Dendritic cell treated with granulocyte-macrophage colony-stimulating factor and Interleukin-4, amounts not matched to agents 40 ng/mL and 50 ng/mL, for 4 days (primary cell): ENCODE measurements at regions not wholly inside any gene's neighbourhood (a gene's known extent, or its start where the extent isn't known, plus 50 kb on each side); places are given as distances from the start of the nearest gene placed in this dataset.

Source experiments
- H3K27ac Mint-ChIP-seq: one replicate; pipeline ENCODE4 v1.8.0; 2022; ENCODE audit warnings: mild to moderate bottlenecking, mixed read lengths
- H3K27me3 Mint-ChIP-seq: one replicate; pipeline ENCODE4 v1.8.0; 2022; ENCODE audit warnings: mild to moderate bottlenecking, mixed read lengths
- H3K36me3 Mint-ChIP-seq: one replicate; pipeline ENCODE4 v1.8.0; 2022; ENCODE audit warnings: low read depth, mixed read lengths
- H3K4me1 Mint-ChIP-seq: one replicate; pipeline ENCODE4 v1.8.0; 2022; ENCODE audit warnings: low read depth, mixed read lengths
- H3K4me3 Mint-ChIP-seq: one replicate; pipeline ENCODE4 v1.8.0; 2022; ENCODE audit warnings: mild to moderate bottlenecking, moderate library complexity, mixed read lengths
- H3K9me3 Mint-ChIP-seq: one replicate; pipeline ENCODE4 v1.8.0; 2022; ENCODE audit warnings: mixed read lengths
- intact Hi-C: fragments of 100-400 bp; cut with micrococcal nuclease; formaldehyde crosslinking; loops from one replicate; pipeline ENCODE4 v1.15.0; 2022

GRCh38 chr13:78827471-78827870, 168.5 kb upstream of the OBI1 start:
- intact Hi-C loops, result no loop called here

GRCh38 chr13:78826936-78827335, 168.0 kb upstream of the OBI1 start:
- no peaks in the 10 kb centered on the region for H3K4me1 Mint-ChIP-seq
- no peaks in the 10 kb centered on the region for H3K9me3 Mint-ChIP-seq
- H3K36me3 Mint-ChIP-seq, result no peaks in the 10 kb centered on the region
- H3K27me3 Mint-ChIP-seq, result no peaks in the 10 kb centered on the region
- no peak overlapping the region for H3K27ac Mint-ChIP-seq
- H3K4me3 Mint-ChIP-seq, result no peak overlapping the region
- intact Hi-C loops, result no loop called here

More at GRCh38 chr13:78827471-78827870, 168.5 kb upstream of the OBI1 start:
- H3K4me3 Mint-ChIP-seq, result no peak overlapping the region
- H3K27me3 Mint-ChIP-seq, result no peaks in the 10 kb centered on the region
- H3K27ac Mint-ChIP-seq, result no peak overlapping the region
- H3K4me1 Mint-ChIP-seq, result no peaks in the 10 kb centered on the region
- no peaks in the 10 kb centered on the region for H3K36me3 Mint-ChIP-seq
- H3K9me3 Mint-ChIP-seq, result no peaks in the 10 kb centered on the region

GRCh38 chr13:78826312-78826711, 167.4 kb upstream of the OBI1 start:
- Mint-ChIP-seq H3K27ac (no peak overlapping the region), H3K4me3 (no peak overlapping the region), H3K27me3 (no peaks in the 10 kb centered on the region), H3K9me3 (no peaks in the 10 kb centered on the region), H3K36me3 (no peaks in the 10 kb centered on the region), H3K4me1 (no peaks in the 10 kb centered on the region)
- intact Hi-C loops, result no loop called here

- no peak overlapping the region for H3K27ac Mint-ChIP-seq
- H3K9me3 Mint-ChIP-seq, result no peaks in the 10 kb centered on the region
- H3K4me3 Mint-ChIP-seq, result no peak overlapping the region
- H3K4me1 Mint-ChIP-seq, result no peaks in the 10 kb centered on the region
- no peaks in the 10 kb centered on the region for H3K27me3 Mint-ChIP-seq
- H3K36me3 Mint-ChIP-seq, result no peaks in the 10 kb centered on the region
- intact Hi-C loops, result no loop called here
Observed at GRCh38 chr13:78820541-78820940, 161.6 kb upstream of the OBI1 start.

- H3K4me3 Mint-ChIP-seq, result no peak overlapping the region
Observed at GRCh38 chr13:78816592-78816991, 157.6 kb upstream of the OBI1 start.

GRCh38 chr13:78816154-78816553, 157.2 kb upstream of the OBI1 start:
- Mint-ChIP-seq H3K27me3 (no peaks in the 10 kb centered on the region), H3K27ac (no peak overlapping the region), H3K9me3 (no peaks in the 10 kb centered on the region), H3K36me3 (no peaks in the 10 kb centered on the region), H3K4me3 (no peak overlapping the region), H3K4me1 (no peaks in the 10 kb centered on the region)
- intact Hi-C loops, result no loop called here

More at GRCh38 chr13:78816592-78816991, 157.6 kb upstream of the OBI1 start:
- Mint-ChIP-seq H3K36me3 (no peaks in the 10 kb centered on the region), H3K27me3 (no peaks in the 10 kb centered on the region), H3K27ac (no peak overlapping the region), H3K4me1 (no peaks in the 10 kb centered on the region), H3K9me3 (no peaks in the 10 kb centered on the region)
- intact Hi-C loops, result no loop called here

- no peak overlapping the region for H3K27ac Mint-ChIP-seq
- no peaks in the 10 kb centered on the region for H3K27me3 Mint-ChIP-seq
- no peaks in the 10 kb centered on the region for H3K4me1 Mint-ChIP-seq
- no peaks in the 10 kb centered on the region for H3K36me3 Mint-ChIP-seq
- peaks cover 6% of the 10 kb centered on the region for H3K9me3 Mint-ChIP-seq
- intact Hi-C loops, result no loop called here
- H3K4me3 Mint-ChIP-seq, result no peak overlapping the region
Observed at GRCh38 chr13:78806457-78806856, 147.5 kb upstream of the OBI1 start.

GRCh38 chr13:78802912-78803311, 144.0 kb upstream of the OBI1 start:
- H3K4me1 Mint-ChIP-seq, result no peaks in the 10 kb centered on the region
- H3K4me3 Mint-ChIP-seq, result no peak overlapping the region
- intact Hi-C loops, result no loop called here
- no peak overlapping the region for H3K27ac Mint-ChIP-seq
- H3K27me3 Mint-ChIP-seq, result no peaks in the 10 kb centered on the region
- H3K36me3 Mint-ChIP-seq, result no peaks in the 10 kb centered on the region
- peaks cover 6% of the 10 kb centered on the region for H3K9me3 Mint-ChIP-seq

GRCh38 chr13:78787190-78787589, 128.2 kb upstream of the OBI1 start:
- H3K9me3 Mint-ChIP-seq, result no peaks in the 10 kb centered on the region
- no peaks in the 10 kb centered on the region for H3K4me1 Mint-ChIP-seq
- peaks cover 3% of the 10 kb centered on the region for H3K27me3 Mint-ChIP-seq
- H3K36me3 Mint-ChIP-seq, result no peaks in the 10 kb centered on the region
- intact Hi-C loops, result no loop called here
- H3K4me3 Mint-ChIP-seq, result no peak overlapping the region
- H3K27ac Mint-ChIP-seq, result no peak overlapping the region

GRCh38 chr13:78786459-78786858, 127.5 kb upstream of the OBI1 start:
- H3K36me3 Mint-ChIP-seq, result no peaks in the 10 kb centered on the region
- no peaks in the 10 kb centered on the region for H3K9me3 Mint-ChIP-seq
- no peaks in the 10 kb centered on the region for H3K4me1 Mint-ChIP-seq
- no peak overlapping the region for H3K27ac Mint-ChIP-seq
- intact Hi-C loops, result no loop called here
- H3K27me3 Mint-ChIP-seq, result peaks cover 3% of the 10 kb centered on the region
- no peak overlapping the region for H3K4me3 Mint-ChIP-seq

- H3K4me3 Mint-ChIP-seq, result no peak overlapping the region
- H3K36me3 Mint-ChIP-seq, result no peaks in the 10 kb centered on the region
- peaks cover 3% of the 10 kb centered on the region for H3K27me3 Mint-ChIP-seq
- no peaks in the 10 kb centered on the region for H3K9me3 Mint-ChIP-seq
- no peaks in the 10 kb centered on the region for H3K4me1 Mint-ChIP-seq
- H3K27ac Mint-ChIP-seq, result no peak overlapping the region
- intact Hi-C loops, result no loop called here
Observed at GRCh38 chr13:78785764-78786163, 126.8 kb upstream of the OBI1 start.

GRCh38 chr13:78784014-78784750, 125.2 kb upstream of the OBI1 start:
- intact Hi-C loops, result no loop called here
- Mint-ChIP-seq H3K4me1 (no peaks in the 10 kb centered on the region), H3K4me3 (no peak overlapping the region), H3K9me3 (no peaks in the 10 kb centered on the region), H3K27ac (no peak overlapping the region), H3K36me3 (no peaks in the 10 kb centered on the region), H3K27me3 (peaks cover 3% of the 10 kb centered on the region)

- H3K36me3 Mint-ChIP-seq, result no peaks in the 10 kb centered on the region
- no peak overlapping the region for H3K4me3 Mint-ChIP-seq
- H3K27me3 Mint-ChIP-seq, result no peaks in the 10 kb centered on the region
- intact Hi-C loops, result no loop called here
- H3K4me1 Mint-ChIP-seq, result no peaks in the 10 kb centered on the region
- H3K27ac Mint-ChIP-seq, result no peak overlapping the region
- H3K9me3 Mint-ChIP-seq, result no peaks in the 10 kb centered on the region
Observed at GRCh38 chr13:78780708-78781107, 121.8 kb upstream of the OBI1 start.

GRCh38 chr13:78779608-78780007, 120.7 kb upstream of the OBI1 start:
- Mint-ChIP-seq H3K9me3 (no peaks in the 10 kb centered on the region), H3K4me3 (no peak overlapping the region), H3K27ac (no peak overlapping the region), H3K36me3 (no peaks in the 10 kb centered on the region), H3K27me3 (no peaks in the 10 kb centered on the region), H3K4me1 (no peaks in the 10 kb centered on the region)
- intact Hi-C loops, result no loop called here

GRCh38 chr13:78777976-78778375, 119.0 kb upstream of the OBI1 start:
- H3K4me3 Mint-ChIP-seq, result no peak overlapping the region
- no peaks in the 10 kb centered on the region for H3K27me3 Mint-ChIP-seq
- intact Hi-C loops, result no loop called here
- H3K4me1 Mint-ChIP-seq, result no peaks in the 10 kb centered on the region
- no peaks in the 10 kb centered on the region for H3K9me3 Mint-ChIP-seq
- no peak overlapping the region for H3K27ac Mint-ChIP-seq
- H3K36me3 Mint-ChIP-seq, result no peaks in the 10 kb centered on the region
